HCEC 1CT (cell line): ENCODE measurements at regions not wholly inside any gene's neighbourhood (a gene's known extent, or its start where the extent isn't known, plus 50 kb on each side); places are given as distances from the start of the nearest gene placed in this dataset.
"Not testable (repeated sequence)": the region's sequence is repeated elsewhere in the genome, so short reads cannot be mapped to it uniquely, and the experiment has no call there.

Experiments
- DNase-seq: peaks from one replicate; pipeline ENCODE4 v3.0.0-alpha.2; 2017

GRCh38 chr12:59079002-59079401 is 158.7 kb upstream of the LRIG3 start:
- DNase-seq: no peak

GRCh38 chr12:59077575-59078426 is 157.5 kb upstream of the LRIG3 start:
- no peak for DNase-seq

GRCh38 chr12:59077153-59077552 is 156.8 kb upstream of the LRIG3 start:
- no peak for DNase-seq

DNA sequence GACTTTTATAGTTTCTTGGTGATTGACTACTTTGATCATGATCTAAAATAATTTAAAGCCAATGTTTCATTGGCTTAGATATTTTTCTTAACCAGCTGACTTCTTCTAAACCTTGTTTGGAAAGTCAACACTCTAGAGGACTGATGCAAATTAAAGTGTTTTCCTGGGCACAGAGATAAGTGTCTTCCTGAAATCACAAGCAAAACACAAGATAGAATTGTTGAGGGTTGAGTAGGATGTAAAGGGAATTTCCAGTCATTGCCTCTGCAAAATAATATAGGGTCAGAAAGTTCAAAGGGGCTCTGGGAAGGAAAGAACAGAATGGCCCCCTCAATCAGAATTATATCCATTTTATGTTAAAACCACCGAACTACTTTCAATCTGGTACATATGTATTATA is 156.3 kb upstream of the LRIG3 start:
- DNase-seq: no peak

GRCh38 chr12:59075968-59076490 is 155.7 kb upstream of the LRIG3 start:
- DNase-seq: no peak

- DNase-seq: no peak
These were observed 154.8 kb upstream of the LRIG3 start for GRCh38 chr12:59075141-59075540.

- peak; percentile 7 for DNase-seq
These were observed 150.1 kb upstream of the LRIG3 start for GRCh38 chr12:59070322-59070933.

DNA sequence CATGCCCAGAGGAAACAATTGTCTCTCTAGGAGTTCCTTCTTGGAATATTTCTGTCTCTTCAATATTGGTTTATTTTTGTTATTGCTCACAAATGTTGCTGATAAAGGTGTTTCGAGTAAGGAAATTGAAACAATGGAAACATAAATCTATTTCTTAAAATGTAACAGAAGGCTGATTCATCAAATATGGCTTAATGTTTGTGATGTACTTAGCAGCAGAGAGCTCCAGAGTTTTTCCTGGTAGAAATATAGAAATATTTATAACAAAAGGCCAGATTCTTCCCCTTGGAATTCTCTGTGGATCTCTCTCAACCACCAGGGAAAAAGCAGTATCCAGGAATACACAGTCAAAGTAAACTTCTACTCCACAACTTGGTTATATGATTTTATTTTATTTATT is 149.2 kb upstream of the LRIG3 start:
- no peak for DNase-seq

- DNase-seq: no peak
These were observed 148.1 kb upstream of the LRIG3 start for GRCh38 chr12:59068436-59068835.

- peak; percentile 5 for DNase-seq
These were observed 146.8 kb upstream of the LRIG3 start for GRCh38 chr12:59067083-59067482.

- no peak for DNase-seq
These were observed 146.1 kb upstream of the LRIG3 start for GRCh38 chr12:59066445-59066844.

DNA sequence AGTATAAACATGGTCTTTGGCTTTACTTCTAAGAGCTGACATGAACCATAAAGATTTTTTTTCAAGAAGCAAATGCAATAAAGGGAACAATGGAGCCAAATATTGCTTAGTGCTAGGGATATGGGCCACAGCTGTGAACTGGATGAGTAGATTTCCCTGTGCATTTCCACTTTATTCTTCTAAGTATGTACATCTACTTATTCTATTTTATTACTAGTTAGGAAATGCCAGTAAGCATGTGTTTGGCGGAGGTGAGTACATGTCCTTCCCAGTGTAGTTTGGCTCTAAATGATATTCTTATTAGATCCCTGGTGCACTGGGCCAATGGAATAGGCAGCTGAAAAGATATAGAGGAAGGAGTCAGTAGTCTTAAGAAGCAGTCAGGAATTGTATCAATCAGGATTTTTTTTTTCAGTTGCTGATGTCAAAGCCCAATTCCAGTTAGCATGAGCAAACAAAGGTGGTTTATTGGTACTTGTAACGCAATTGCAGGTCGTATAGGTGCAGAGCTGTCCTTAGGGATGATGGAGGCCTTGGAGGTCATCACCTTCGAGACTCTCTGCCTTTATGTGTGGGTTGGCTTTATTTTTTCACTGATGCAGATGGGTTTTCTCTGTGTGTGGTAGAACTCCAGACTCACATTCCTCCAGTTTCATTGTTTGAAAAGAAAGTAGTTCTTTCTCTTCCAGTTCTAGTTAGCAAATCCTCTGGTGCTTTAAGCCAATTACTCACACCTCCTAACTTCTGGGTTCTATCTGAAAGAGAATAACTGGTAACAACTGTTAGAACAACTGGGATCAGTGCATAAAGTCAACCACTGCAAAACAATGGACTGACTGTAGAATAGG is 139.0 kb upstream of the LRIG3 start:
- no peak for DNase-seq

- peak; percentile 43 for DNase-seq
These were observed 136.7 kb upstream of the LRIG3 start for GRCh38 chr12:59056966-59057365.

- DNase-seq: peak; percentile 74
These were observed 135.0 kb upstream of the LRIG3 start for GRCh38 chr12:59055204-59055860.

DNA sequence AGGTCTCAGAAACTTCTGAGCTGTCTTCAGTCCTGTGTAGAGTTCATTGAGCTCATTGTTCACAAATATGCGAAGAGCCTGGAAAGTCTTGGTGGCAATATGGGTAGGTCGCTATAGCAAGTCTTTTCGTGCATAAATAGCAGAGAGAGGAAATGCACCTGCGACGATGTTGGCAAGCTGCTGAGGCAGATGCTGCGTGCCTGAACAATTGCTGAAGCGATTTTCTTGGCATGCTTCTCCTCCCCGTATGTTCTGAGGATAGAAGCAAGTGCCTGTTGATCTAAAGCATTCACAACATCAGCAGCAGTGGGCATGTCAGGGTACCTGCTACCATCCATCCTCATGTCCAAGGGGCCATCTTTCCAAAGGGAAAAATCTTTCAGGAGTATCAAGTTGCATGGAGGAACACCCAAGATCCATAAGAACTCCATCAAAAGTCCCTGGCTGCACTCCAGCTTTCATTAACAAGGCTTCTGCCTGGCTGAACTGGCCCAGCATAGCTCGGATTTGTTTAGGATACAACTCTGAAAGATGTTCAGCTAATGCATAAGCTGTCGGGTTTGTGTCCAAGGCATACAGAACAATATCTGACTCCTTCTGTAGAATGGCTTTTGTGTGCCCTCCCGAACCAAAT is 133.1 kb upstream of the LRIG3 start:
- not testable (repeated sequence) for DNase-seq

DNA sequence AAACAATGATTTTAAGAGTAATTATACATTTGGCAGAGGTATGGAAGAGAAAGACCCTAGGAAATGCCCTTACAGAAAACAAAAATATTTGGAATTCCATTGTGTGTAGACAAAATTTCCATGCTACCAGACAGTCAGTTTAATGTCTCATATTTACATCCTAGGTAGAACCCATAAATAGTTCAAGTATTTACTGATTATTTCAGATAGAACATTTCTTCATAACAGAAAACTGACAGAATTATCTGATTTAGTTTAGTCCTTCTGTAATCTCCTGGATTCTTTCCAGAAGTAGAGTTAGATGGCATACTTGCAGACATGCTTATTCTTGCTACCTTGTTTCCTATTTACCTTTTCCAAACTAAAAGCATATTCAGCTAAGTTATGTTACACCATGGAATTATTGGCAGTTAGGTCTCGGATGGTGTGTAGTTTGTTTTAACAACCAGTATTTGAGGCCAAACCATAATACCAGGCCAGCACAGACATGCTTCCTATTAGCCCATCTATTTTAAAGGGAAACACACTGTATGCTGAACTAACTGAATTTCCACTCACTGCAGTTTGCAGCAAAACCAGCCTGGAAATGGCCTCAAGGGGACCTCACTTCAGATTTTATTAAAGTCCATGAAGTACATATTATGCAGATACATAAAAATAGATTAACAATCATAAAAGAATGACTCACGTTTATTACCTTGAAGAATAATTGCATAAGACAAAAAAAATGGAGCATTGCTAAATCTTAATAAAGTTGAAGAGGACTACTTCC is 126.6 kb upstream of the LRIG3 start:
- DNase-seq: no peak

DNA sequence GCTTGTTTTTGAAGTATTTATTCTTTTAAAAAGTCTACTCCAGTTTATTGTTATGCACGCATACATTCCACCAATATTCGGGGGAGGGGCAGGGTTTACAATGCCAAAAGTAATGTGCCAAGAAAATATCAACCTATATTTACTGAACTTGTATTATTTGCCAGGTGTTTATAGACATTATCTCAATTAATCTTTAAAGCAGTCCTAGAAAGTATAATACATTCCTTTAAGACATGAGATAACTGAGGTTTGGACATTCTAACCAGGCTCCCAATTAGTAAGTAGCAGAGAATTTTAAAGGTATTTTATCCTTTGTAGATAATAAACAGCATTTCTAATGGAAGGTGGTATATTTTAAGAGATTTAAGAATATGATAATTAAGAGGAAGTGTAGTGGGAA is 124.5 kb upstream of the LRIG3 start:
- DNase-seq: no peak

- peak; percentile 97 for DNase-seq
These were observed 121.2 kb upstream of the LRIG3 start for GRCh38 chr12:59041241-59042121.

DNA sequence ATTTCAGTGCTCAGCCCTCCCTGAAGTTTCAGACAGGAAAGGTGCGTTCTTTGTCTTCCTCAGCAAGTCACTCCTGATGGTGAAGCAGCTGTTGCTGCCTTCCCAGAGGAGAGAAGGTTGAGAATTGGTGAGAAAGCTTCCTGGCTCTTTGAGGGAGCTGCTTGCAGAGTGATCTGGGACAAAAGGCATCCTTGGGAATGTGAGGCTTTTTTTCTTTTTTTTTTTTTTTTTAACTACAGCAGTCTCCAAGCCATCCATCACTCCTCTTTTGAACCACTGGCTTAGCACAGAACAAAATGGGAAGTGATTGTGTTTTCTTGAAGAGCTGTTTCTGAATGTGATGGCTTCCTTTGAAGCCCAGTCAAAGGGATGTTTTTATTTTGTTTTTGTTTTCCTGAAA is 120.4 kb upstream of the LRIG3 start:
- DNase-seq: peak; percentile 85

- DNase-seq: no peak
These were observed 119.7 kb upstream of the LRIG3 start for GRCh38 chr12:59040043-59040442.
